HK-2 (cell line): ENCODE measurements at regions not wholly inside any gene's neighbourhood (a gene's known extent, or its start where the extent isn't known, plus 50 kb on each side); places are given as distances from the start of the nearest gene placed in this dataset.
"Not testable (repeated sequence)": the region's sequence is repeated elsewhere in the genome, so short reads cannot be mapped to it uniquely, and the experiment has no call there.

Source experiments
- DNase-seq: peaks from one replicate; pipeline ENCODE4 v3.0.0-alpha.2; 2018; ENCODE audit not compliant: unreplicated experiment

- DNase-seq: no peak
Measured at GRCh38 chr3:8136553-8136952, 365.1 kb upstream of the LMCD1 start.

GRCh38 chr3:8143186-8143585, 358.4 kb upstream of the LMCD1 start:
- no peak for DNase-seq

GRCh38 chr3:8145661-8146060, 356.0 kb upstream of the LMCD1 start:
- no peak for DNase-seq

- DNase-seq: no peak
Measured at GRCh38 chr3:8147711-8148110, 353.9 kb upstream of the LMCD1 start.

GRCh38 chr3:8152821-8153418, 348.7 kb upstream of the LMCD1 start:
- no peak for DNase-seq

GRCh38 chr3:8153800-8154199, 347.8 kb upstream of the LMCD1 start:
- DNase-seq: no peak

- DNase-seq: no peak
Measured at GRCh38 chr3:8154617-8155016, 347.0 kb upstream of the LMCD1 start.

GRCh38 chr3:8156138-8156537, 345.5 kb upstream of the LMCD1 start:
- DNase-seq: no peak

GRCh38 chr3:8156831-8157230, 344.8 kb upstream of the LMCD1 start:
- no peak for DNase-seq

GRCh38 chr3:8157640-8158039, 344.0 kb upstream of the LMCD1 start:
- no peak for DNase-seq

- DNase-seq: no peak
Measured at GRCh38 chr3:8164145-8164544, 337.5 kb upstream of the LMCD1 start.

GRCh38 chr3:8166014-8166413, 335.6 kb upstream of the LMCD1 start:
- DNase-seq: no peak

- DNase-seq: no peak
Measured at GRCh38 chr3:8170971-8171508, 330.6 kb upstream of the LMCD1 start.

GRCh38 chr3:8173892-8174291, 327.7 kb upstream of the LMCD1 start:
- no peak for DNase-seq

- DNase-seq: not testable (repeated sequence)
Measured at GRCh38 chr3:8176759-8177483, 324.7 kb upstream of the LMCD1 start.

- not testable (repeated sequence) for DNase-seq
Measured at GRCh38 chr3:8178516-8178915, 323.1 kb upstream of the LMCD1 start.

GRCh38 chr3:8182904-8183303, 318.7 kb upstream of the LMCD1 start:
- DNase-seq: no peak

- no peak for DNase-seq
Measured at GRCh38 chr3:8183627-8184026, 318.0 kb upstream of the LMCD1 start.

GRCh38 chr3:8186213-8186612, 315.4 kb upstream of the LMCD1 start:
- no peak for DNase-seq

GRCh38 chr3:8187996-8188395, 313.6 kb upstream of the LMCD1 start:
- DNase-seq: no peak

- DNase-seq: no peak
Measured at GRCh38 chr3:8189051-8189450, 312.6 kb upstream of the LMCD1 start.

GRCh38 chr3:8191406-8191805, 310.2 kb upstream of the LMCD1 start:
- no peak for DNase-seq

- no peak for DNase-seq
Measured at GRCh38 chr3:8197384-8197783, 304.2 kb upstream of the LMCD1 start.

GRCh38 chr3:8198605-8199004, 303.0 kb upstream of the LMCD1 start:
- no peak for DNase-seq
